Neural cell (in vitro differentiated cells): ENCODE measurements at regions not wholly inside any gene's neighbourhood (a gene's known extent, or its start where the extent isn't known, plus 50 kb on each side); places are given as distances from the start of the nearest gene placed in this dataset.

Experiments
- H2AFZ ChIP-seq: fragments of 200-600, 300-800 bp; sonication (generic), shearing (Covaris generic); 2 replicates; pipeline ENCODE4 v1.6.0; 2014; ENCODE audit warnings: low read depth, mild to moderate bottlenecking, antibody characterized with exemption, low read length, moderate library complexity
- H3F3A ChIP-seq: fragments of 200-600 bp; shearing (Covaris generic); 2 replicates; pipeline ENCODE4 v1.6.1; 2016; ENCODE audit warnings: mild to moderate bottlenecking, moderate library complexity, mixed read lengths, antibody characterized with exemption, low read length; ENCODE audit not compliant: insufficient read depth, poor library complexity, severe bottlenecking
- H3K27ac ChIP-seq: fragments of 200-600, 300-800 bp; sonication (generic), shearing (Covaris generic); 2 replicates; pipeline ENCODE4 v1.5.1; 2014; ENCODE audit warnings: mild to moderate bottlenecking, low read length, moderate library complexity
- H3K27me3 ChIP-seq: fragments of 300-800, 200-600 bp; sonication (generic), shearing (Covaris generic); 2 replicates; pipeline ENCODE4 v1.6.0; 2014; ENCODE audit warnings: mild to moderate bottlenecking, low read depth, low read length, moderate library complexity; ENCODE audit not compliant: insufficient read depth
- H3K36me3 ChIP-seq: fragments of 300-800, 200-600 bp; sonication (generic), shearing (Covaris generic); 2 replicates; pipeline ENCODE4 v1.5.1; 2014; ENCODE audit warnings: mild to moderate bottlenecking, antibody characterized with exemption, low read length, moderate library complexity; ENCODE audit not compliant: insufficient read depth
- H3K4me2 ChIP-seq: fragments of 300-800, 200-600 bp; sonication (generic), shearing (Covaris generic); 2 replicates; pipeline ENCODE4 v1.6.0; 2014; ENCODE audit warnings: mild to moderate bottlenecking, low read length
- H3K4me3 ChIP-seq: fragments of 300-800, 200-600 bp; sonication (generic), shearing (Covaris generic); 2 replicates; pipeline ENCODE4 v1.5.1; 2014; ENCODE audit warnings: mild to moderate bottlenecking, low read length, moderate library complexity
- H3K79me2 ChIP-seq: fragments of 200-600 bp; shearing (Covaris generic); replicated peaks from 2 replicates; pipeline ENCODE4 v1.6.0; 2014; ENCODE audit warnings: mild to moderate bottlenecking, low read length, moderate library complexity; ENCODE audit not compliant: insufficient read depth
- H3K9ac ChIP-seq: fragments of 300-800, 200-600 bp; sonication (generic), shearing (Covaris generic); 2 replicates; pipeline ENCODE4 v1.6.1; 2016; ENCODE audit warnings: mild to moderate bottlenecking, low read length, mixed read lengths
- H3K9me2 ChIP-seq: fragments of 200-600 bp; shearing (Covaris generic); 2 replicates; pipeline ENCODE4 v1.6.1; 2016; ENCODE audit warnings: mild to moderate bottlenecking, low read length, mixed read lengths; ENCODE audit not compliant: insufficient read depth
- H3K9me3 ChIP-seq: fragments of 200-600, 300-800 bp; sonication (generic), shearing (Covaris generic); 2 replicates; pipeline ENCODE4 v1.6.1; 2016; ENCODE audit warnings: mild to moderate bottlenecking, mixed run types, low read length, moderate library complexity, mixed read lengths
- H4K20me1 ChIP-seq: fragments of 200-600 bp; shearing (Covaris generic); 2 replicates; pipeline ENCODE4 v1.6.1; 2016; ENCODE audit warnings: mild to moderate bottlenecking, mixed run types; ENCODE audit not compliant: insufficient read depth
- EP300 ChIP-seq: fragments of 450-650 bp; conservative IDR thresholded peaks from 2 replicates; pipeline ENCODE4 v1.6.1; 2014; ENCODE audit warnings: antibody characterized with exemption, mild to moderate bottlenecking, moderate library complexity; ENCODE audit not compliant: poor library complexity, severe bottlenecking
- EZH2 ChIP-seq: fragments of 200-600, 300-800 bp; shearing (Covaris generic), sonication (generic); IDR thresholded peaks from 2 replicates; pipeline ENCODE4 v1.6.1; 2014; ENCODE audit warnings: antibody characterized with exemption, low read length, borderline replicate concordance, mild to moderate bottlenecking; ENCODE audit not compliant: insufficient read depth, poor library complexity, severe bottlenecking
- MXI1 ChIP-seq: fragments of 450-650 bp; conservative IDR thresholded peaks from 2 replicates; pipeline ENCODE4 v1.6.1; 2014; ENCODE audit warnings: antibody characterized with exemption, mild to moderate bottlenecking; ENCODE audit not compliant: poor library complexity, severe bottlenecking
- POLR2AphosphoS5 ChIP-seq: IDR thresholded peaks from 2 replicates; pipeline ENCODE4 v1.6.1; 2012
- RAD21 ChIP-seq: fragments of 450-650 bp; conservative IDR thresholded peaks from 2 replicates; pipeline ENCODE4 v1.6.1; 2014; ENCODE audit warnings: antibody characterized with exemption, mild to moderate bottlenecking, moderate library complexity
- SMC3 ChIP-seq: fragments of 450-650 bp; conservative IDR thresholded peaks from 2 replicates; pipeline ENCODE4 v1.6.1; 2014; ENCODE audit warnings: antibody characterized with exemption, mild to moderate bottlenecking, moderate library complexity; ENCODE audit not compliant: poor library complexity
- TAF1 ChIP-seq: IDR thresholded peaks from 2 replicates; pipeline ENCODE4 v1.6.1; 2012; ENCODE audit warnings: low read depth
- TF ChIP-seq, protein P1 (sequence below): IDR thresholded peaks from 2 replicates; pipeline ENCODE4 v1.6.1; 2012; ENCODE audit warnings: borderline replicate concordance
- TF ChIP-seq, protein P2 (sequence below): fragments of 450-650 bp; IDR thresholded peaks from 2 replicates; pipeline ENCODE4 v1.5.1; 2014; ENCODE audit warnings: antibody characterized with exemption, mild to moderate bottlenecking, moderate library complexity; ENCODE audit not compliant: poor library complexity, severe bottlenecking

DNA sequence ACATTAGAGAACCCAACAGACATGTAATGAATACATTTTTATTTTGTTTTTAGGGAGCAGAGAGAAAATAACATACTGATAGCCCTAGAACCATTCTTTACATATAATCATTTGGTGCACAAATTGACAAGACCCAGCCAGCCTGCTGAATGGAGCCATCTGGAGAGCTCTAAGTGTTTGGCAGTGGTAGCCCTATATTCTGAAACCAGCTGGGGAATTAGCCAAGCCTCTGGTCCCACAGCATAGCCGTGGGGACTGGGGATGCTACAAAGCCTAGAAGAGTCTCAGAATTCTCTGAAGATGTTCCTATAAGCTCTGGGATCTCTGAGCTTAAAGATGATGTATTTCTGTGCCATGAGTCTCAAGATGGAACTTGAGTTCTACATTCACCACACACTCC lies 857.3 kb upstream of the AMELY start:
- Histone ChIP-seq H2AFZ (no peak overlapping the region), H3K9me2 (no peaks in the 10 kb centered on the region), H3K4me3 (no peak overlapping the region), H3K36me3 (no peaks in the 10 kb centered on the region), H3K27ac (no peak overlapping the region), H3K79me2 (no peaks in the 10 kb centered on the region), H3K27me3 (no peaks in the 10 kb centered on the region), H3K9me3 (no peaks in the 10 kb centered on the region), H3K4me2 (no peak overlapping the region), H4K20me1 (no peaks in the 10 kb centered on the region), H3F3A (no peaks in the 10 kb centered on the region), H3K9ac (no peak overlapping the region)
- TF ChIP-seq EP300 (no peak), EZH2 (no peak), RAD21 (no peak), POLR2AphosphoS5 (no peak), TAF1 (no peak), SMC3 (no peak), MXI1 (no peak)
- TF ChIP-seq, protein P1, sequence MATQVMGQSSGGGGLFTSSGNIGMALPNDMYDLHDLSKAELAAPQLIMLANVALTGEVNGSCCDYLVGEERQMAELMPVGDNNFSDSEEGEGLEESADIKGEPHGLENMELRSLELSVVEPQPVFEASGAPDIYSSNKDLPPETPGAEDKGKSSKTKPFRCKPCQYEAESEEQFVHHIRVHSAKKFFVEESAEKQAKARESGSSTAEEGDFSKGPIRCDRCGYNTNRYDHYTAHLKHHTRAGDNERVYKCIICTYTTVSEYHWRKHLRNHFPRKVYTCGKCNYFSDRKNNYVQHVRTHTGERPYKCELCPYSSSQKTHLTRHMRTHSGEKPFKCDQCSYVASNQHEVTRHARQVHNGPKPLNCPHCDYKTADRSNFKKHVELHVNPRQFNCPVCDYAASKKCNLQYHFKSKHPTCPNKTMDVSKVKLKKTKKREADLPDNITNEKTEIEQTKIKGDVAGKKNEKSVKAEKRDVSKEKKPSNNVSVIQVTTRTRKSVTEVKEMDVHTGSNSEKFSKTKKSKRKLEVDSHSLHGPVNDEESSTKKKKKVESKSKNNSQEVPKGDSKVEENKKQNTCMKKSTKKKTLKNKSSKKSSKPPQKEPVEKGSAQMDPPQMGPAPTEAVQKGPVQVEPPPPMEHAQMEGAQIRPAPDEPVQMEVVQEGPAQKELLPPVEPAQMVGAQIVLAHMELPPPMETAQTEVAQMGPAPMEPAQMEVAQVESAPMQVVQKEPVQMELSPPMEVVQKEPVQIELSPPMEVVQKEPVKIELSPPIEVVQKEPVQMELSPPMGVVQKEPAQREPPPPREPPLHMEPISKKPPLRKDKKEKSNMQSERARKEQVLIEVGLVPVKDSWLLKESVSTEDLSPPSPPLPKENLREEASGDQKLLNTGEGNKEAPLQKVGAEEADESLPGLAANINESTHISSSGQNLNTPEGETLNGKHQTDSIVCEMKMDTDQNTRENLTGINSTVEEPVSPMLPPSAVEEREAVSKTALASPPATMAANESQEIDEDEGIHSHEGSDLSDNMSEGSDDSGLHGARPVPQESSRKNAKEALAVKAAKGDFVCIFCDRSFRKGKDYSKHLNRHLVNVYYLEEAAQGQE = no peak
- TF ChIP-seq, protein P2, sequence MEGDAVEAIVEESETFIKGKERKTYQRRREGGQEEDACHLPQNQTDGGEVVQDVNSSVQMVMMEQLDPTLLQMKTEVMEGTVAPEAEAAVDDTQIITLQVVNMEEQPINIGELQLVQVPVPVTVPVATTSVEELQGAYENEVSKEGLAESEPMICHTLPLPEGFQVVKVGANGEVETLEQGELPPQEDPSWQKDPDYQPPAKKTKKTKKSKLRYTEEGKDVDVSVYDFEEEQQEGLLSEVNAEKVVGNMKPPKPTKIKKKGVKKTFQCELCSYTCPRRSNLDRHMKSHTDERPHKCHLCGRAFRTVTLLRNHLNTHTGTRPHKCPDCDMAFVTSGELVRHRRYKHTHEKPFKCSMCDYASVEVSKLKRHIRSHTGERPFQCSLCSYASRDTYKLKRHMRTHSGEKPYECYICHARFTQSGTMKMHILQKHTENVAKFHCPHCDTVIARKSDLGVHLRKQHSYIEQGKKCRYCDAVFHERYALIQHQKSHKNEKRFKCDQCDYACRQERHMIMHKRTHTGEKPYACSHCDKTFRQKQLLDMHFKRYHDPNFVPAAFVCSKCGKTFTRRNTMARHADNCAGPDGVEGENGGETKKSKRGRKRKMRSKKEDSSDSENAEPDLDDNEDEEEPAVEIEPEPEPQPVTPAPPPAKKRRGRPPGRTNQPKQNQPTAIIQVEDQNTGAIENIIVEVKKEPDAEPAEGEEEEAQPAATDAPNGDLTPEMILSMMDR = no peak

DNA sequence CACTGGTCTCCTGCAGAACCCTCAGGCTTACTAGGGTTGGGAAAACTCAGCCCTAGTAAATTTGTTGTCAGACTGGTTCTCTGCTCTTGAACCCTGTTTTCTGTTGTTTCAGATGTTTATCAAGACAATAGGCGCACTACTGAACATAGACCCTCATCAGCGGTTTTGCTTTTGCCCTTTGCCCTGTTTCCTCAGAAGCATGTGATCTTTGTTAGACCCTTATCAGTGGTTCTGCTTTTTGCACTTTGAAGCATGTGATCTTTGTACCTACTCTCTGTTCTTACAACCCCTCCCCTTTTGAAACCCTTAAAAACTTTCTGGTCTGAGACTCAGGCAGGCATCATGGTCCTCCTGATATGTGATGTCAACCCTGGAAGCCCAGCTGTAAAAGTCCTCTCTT lies 842.2 kb upstream of the AMELY start:
- no peak for TF ChIP-seq EP300
- no peak for TF ChIP-seq RAD21
- no peak for TF ChIP-seq EZH2
- no peak for TF ChIP-seq SMC3
- no peak for TF ChIP-seq TAF1
- TF ChIP-seq MXI1 = no peak
- H4K20me1 ChIP-seq = no peaks in the 10 kb centered on the region
- no peaks in the 10 kb centered on the region for H3K79me2 ChIP-seq
- no peaks in the 10 kb centered on the region for H3K9me3 ChIP-seq
- H3K36me3 ChIP-seq = no peaks in the 10 kb centered on the region
- no peak overlapping the region for H3K4me3 ChIP-seq
- H3F3A ChIP-seq = no peaks in the 10 kb centered on the region
- H3K27ac ChIP-seq = no peak overlapping the region
- no peak overlapping the region for H2AFZ ChIP-seq
- no peak overlapping the region for H3K9ac ChIP-seq
- no peaks in the 10 kb centered on the region for H3K9me2 ChIP-seq
- H3K4me2 ChIP-seq = no peak overlapping the region
- no peaks in the 10 kb centered on the region for H3K27me3 ChIP-seq
